GM23338 (cell line): ENCODE measurements at regions not wholly inside any gene's neighbourhood (a gene's known extent, or its start where the extent isn't known, plus 50 kb on each side); places are given as distances from the start of the nearest gene placed in this dataset.

Experiments used
- EZH2phosphoT487 ChIP-seq: fragments of 200-600 bp; sonication (generic); IDR thresholded peaks from one replicate; pipeline ENCODE4 v1.8.1; 2018; ENCODE audit warnings: antibody characterized with exemption; ENCODE audit not compliant: unreplicated experiment
- NANOG ChIP-seq: IDR thresholded peaks from 2 replicates; pipeline ENCODE4 v1.6.1; 2016; ENCODE audit warnings: antibody characterized with exemption, borderline replicate concordance
- POLR2AphosphoS5 ChIP-seq: IDR thresholded peaks from 2 replicates; pipeline ENCODE4 v1.6.1; 2016; ENCODE audit warnings: antibody characterized with exemption, low read depth
- TF ChIP-seq, protein P1 (sequence below), 2 experiments: fragments of 200-600 bp in 1 of 2; sonication (generic) in 1 of 2; conservative IDR thresholded peaks; 2 replicates each; pipeline versions ENCODE4 v1.5.1 to v1.6.1; 2016 to 2017; ENCODE audit warnings: antibody characterized with exemption in 2 of 2, low read depth in 2 of 2, mild to moderate bottlenecking in 2 of 2, moderate library complexity in 1 of 2
- TF ChIP-seq, protein P2 (sequence below): IDR thresholded peaks from one replicate; pipeline ENCODE4 v1.6.1; 2018; ENCODE audit warnings: antibody characterized with exemption; ENCODE audit not compliant: unreplicated experiment

DNA sequence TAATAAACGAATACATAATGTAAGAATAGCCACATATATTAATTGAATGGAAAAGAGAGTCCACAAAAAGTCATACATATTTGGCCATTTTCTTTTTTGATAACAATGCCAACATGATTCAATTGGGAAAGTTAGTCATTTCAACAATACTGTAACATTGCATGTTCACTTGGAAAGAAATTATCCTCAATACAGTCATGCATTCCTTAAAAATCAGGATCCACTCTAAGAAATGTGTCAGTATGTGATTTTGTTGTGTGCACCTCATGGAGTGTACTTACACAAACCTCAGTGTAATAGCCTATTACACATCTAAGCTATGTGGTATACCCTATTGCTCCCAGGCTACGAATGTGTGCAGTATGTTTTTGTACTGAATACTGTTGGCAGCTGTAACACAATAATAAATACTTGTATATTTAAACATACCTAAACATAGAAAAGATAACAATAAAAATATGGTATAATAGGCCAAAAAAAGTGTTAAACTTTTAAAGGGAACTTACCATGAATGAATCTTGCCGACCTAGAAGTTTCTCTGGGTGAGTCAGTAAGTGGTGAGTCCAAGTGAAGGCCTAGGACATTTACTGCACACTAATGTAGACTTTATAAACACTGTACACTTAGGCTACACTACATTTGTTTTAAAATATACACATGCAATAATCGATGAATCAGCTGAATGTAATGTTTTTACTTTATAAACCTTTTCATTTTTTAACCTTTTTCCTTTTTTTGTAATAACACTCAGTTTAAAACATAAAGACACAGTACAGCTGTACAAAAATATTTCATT is 806.8 kb downstream of the PCDH18 start:
- TF ChIP-seq, protein P1, sequence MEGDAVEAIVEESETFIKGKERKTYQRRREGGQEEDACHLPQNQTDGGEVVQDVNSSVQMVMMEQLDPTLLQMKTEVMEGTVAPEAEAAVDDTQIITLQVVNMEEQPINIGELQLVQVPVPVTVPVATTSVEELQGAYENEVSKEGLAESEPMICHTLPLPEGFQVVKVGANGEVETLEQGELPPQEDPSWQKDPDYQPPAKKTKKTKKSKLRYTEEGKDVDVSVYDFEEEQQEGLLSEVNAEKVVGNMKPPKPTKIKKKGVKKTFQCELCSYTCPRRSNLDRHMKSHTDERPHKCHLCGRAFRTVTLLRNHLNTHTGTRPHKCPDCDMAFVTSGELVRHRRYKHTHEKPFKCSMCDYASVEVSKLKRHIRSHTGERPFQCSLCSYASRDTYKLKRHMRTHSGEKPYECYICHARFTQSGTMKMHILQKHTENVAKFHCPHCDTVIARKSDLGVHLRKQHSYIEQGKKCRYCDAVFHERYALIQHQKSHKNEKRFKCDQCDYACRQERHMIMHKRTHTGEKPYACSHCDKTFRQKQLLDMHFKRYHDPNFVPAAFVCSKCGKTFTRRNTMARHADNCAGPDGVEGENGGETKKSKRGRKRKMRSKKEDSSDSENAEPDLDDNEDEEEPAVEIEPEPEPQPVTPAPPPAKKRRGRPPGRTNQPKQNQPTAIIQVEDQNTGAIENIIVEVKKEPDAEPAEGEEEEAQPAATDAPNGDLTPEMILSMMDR (conservative IDR thresholded peaks at IDR 0.05; ENCODE audit: low read depth in 2 of 2) = no peak
- TF ChIP-seq POLR2AphosphoS5 (no peak), NANOG (no peak), EZH2phosphoT487 (no peak)
- TF ChIP-seq, protein P2, sequence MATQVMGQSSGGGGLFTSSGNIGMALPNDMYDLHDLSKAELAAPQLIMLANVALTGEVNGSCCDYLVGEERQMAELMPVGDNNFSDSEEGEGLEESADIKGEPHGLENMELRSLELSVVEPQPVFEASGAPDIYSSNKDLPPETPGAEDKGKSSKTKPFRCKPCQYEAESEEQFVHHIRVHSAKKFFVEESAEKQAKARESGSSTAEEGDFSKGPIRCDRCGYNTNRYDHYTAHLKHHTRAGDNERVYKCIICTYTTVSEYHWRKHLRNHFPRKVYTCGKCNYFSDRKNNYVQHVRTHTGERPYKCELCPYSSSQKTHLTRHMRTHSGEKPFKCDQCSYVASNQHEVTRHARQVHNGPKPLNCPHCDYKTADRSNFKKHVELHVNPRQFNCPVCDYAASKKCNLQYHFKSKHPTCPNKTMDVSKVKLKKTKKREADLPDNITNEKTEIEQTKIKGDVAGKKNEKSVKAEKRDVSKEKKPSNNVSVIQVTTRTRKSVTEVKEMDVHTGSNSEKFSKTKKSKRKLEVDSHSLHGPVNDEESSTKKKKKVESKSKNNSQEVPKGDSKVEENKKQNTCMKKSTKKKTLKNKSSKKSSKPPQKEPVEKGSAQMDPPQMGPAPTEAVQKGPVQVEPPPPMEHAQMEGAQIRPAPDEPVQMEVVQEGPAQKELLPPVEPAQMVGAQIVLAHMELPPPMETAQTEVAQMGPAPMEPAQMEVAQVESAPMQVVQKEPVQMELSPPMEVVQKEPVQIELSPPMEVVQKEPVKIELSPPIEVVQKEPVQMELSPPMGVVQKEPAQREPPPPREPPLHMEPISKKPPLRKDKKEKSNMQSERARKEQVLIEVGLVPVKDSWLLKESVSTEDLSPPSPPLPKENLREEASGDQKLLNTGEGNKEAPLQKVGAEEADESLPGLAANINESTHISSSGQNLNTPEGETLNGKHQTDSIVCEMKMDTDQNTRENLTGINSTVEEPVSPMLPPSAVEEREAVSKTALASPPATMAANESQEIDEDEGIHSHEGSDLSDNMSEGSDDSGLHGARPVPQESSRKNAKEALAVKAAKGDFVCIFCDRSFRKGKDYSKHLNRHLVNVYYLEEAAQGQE = no peak
